GM10266 (cell line): ENCODE measurements at regions not wholly inside any gene's neighbourhood (a gene's known extent, or its start where the extent isn't known, plus 50 kb on each side); places are given as distances from the start of the nearest gene placed in this dataset.

ENCODE experiments used
- DNase-seq: peaks from one replicate; pipeline ENCODE4 v3.0.0; 2012; ENCODE audit errors: extremely low spot score
- TF ChIP-seq, protein P1 (sequence below): IDR thresholded peaks from 2 replicates; pipeline ENCODE4 v1.5.1; 2012; ENCODE audit warnings: mild to moderate bottlenecking, low read depth; ENCODE audit not compliant: control insufficient read depth, insufficient read depth; ENCODE audit errors: missing control alignments

DNA sequence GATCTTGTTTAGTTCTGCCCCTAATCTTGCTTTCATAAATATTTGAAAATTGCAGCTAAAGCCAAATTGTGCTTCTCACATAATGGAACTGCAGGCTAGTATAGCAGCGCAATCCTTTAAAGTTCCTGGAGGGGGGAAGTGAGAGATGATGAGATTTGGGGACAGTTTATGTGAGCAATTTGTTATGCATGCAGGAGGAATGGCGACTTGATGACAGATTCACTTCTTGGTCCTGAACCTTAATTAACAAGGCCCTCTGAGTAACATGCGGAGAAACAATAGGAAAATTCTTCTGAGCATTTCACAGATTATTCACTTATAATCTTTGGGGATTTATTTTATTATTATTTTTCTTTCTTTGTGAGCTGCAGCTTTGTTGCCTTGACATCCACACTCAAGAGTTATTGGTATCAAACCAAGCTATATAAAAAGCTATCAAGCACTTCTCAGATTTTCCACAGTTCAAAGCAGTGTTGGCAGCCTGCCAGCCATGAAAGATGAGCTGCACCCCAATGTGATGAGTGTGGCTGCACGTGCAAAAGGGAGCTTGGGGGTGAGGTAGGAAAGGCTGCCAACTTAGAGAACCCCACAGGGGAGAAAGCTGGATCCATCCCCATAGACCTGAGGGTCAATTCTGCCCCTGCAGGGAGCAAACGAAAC is 1662.2 kb upstream of the FLRT2 start:
- no peak for DNase-seq
- TF ChIP-seq, protein P1, sequence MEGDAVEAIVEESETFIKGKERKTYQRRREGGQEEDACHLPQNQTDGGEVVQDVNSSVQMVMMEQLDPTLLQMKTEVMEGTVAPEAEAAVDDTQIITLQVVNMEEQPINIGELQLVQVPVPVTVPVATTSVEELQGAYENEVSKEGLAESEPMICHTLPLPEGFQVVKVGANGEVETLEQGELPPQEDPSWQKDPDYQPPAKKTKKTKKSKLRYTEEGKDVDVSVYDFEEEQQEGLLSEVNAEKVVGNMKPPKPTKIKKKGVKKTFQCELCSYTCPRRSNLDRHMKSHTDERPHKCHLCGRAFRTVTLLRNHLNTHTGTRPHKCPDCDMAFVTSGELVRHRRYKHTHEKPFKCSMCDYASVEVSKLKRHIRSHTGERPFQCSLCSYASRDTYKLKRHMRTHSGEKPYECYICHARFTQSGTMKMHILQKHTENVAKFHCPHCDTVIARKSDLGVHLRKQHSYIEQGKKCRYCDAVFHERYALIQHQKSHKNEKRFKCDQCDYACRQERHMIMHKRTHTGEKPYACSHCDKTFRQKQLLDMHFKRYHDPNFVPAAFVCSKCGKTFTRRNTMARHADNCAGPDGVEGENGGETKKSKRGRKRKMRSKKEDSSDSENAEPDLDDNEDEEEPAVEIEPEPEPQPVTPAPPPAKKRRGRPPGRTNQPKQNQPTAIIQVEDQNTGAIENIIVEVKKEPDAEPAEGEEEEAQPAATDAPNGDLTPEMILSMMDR: no peak

DNA sequence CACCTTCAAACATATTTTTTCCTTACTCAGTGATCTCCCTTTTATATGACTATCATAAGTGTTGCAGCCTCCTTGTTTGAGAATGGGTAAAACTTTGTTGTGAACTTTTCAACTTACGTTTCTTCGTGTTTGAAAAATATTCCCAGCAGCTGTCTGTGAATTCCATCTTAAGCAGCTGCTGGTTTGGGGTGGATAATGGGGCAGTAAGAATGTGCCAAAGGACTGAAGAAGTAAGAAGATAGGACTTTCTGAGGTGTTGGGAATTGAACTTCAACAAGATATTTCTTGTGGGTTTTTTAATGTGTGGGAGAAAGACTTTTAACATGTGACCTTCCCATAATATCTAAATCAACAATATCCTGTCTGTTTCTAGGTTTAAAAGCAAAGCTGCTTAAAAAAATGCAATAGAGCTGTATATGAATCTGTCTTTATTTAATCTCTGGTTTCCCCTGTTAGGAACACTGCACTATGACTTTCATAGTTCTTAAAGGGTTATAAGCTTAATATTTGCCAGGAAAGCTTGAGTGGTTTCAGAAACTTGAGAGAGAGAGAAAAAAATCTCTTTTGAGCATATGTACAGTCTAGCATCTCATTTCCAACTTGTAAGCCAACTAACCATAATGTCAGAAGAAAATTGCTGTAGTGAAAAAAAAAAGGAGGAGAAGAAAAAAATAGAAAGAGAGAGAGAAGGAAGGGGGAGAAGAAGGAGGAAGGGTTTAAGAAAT is 1659.2 kb upstream of the FLRT2 start:
- TF ChIP-seq, protein P1: no peak
- DNase-seq: no peak

DNA sequence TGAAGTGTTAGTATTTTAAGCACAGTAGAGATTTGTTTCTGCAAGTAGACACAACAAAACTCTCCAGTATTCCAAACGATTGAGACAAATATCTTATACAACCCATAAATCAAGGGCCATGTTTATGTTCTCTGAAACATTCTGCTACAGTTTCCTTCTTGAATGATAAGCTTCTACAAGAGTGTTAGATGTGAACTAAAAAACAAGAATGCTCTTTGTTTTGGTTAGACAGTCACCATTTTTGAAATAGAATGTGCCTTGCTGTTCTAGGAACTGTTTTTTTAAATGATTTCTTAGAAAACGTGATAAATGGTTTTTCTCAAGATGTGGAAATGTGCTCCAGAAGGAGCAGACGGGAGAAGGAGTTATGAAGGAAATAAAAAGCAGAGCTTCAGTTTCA is 1656.3 kb upstream of the FLRT2 start:
- TF ChIP-seq, protein P1: no peak
- no peak for DNase-seq

DNA sequence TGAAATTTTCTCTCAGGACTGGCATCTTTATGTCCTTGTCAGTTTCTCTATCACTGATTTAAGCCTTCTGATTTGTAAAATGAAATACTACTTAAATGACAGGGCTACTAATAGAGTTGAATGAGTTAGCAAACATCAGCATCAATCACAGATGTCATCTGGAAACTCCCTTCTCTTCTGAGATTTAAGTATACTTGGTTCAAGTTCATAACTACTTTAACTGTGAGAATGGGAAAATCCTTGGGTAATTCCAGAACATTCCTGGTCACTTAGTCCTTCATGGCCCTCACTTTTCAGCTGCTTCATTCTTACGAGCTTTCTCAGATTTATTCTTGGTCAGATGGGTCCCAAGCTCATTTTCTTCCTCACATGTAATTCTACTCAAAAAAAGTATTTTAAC is 1655.3 kb upstream of the FLRT2 start:
- TF ChIP-seq, protein P1: no peak
- DNase-seq: no peak

DNA sequence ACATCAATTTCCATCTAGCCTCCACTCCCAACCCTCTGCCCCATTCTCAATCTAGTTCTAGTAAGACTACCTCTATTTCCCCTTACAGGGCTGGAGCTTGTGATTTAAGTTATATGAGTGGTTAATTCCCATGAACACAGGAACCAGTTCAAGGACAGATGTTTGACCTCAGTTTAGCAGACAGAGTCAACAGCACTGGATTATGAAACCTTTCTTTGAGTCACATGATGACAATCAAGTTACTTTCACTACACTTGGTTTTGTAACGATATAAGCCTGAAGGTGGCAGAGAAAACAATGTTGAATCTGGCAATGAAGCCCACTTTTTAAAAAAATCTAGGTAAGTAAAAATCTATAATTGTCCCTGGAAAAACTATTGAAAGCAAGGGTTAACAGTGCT is 1646.2 kb upstream of the FLRT2 start:
- TF ChIP-seq, protein P1: no peak
- DNase-seq: no peak

DNA sequence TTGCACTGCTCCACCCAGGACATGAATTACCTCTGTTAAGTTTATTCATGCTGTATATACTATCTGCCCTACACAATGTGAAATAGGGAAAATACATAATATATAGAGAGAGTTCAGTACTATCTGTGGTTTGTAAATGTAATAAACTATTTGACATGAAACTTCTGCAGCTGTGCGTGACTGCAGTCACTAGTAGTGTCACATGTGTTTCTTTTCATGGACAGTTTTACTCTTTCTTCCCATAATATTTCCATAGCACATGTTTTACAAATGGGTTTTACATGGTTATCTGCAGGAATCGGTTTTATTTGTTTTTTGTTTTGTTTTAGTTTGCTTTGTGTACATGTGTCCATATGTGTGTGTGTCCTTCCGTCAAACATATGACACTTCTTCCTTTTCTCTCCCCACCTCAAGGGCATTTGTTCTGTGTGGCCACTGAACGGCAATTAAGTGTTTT is 1644.1 kb upstream of the FLRT2 start:
- no peak for DNase-seq
- TF ChIP-seq, protein P1: no peak

DNA sequence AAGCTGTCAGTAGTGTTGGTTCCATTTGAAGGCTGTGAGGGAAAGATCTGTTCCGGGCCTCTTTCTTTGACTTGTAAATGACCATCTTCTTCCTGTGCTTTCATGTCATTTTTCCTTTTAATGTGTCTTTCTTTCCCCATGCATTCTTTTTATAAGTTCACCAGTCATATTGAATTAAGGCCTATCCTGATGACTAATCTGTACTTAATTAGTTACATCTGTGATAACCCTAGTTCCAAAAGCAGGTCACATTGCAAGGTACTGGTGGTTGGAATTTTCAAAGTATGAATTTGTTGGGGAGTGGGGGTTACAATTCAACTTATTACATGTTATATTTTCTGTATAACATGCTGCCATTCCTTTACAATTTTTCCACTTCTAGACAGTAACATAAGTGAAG is 1642.1 kb upstream of the FLRT2 start:
- TF ChIP-seq, protein P1: no peak
- no peak for DNase-seq
